Glomerular visceral epithelial cell (primary cell): ENCODE measurements at regions not wholly inside any gene's neighbourhood (a gene's known extent, or its start where the extent isn't known, plus 50 kb on each side); places are given as distances from the start of the nearest gene placed in this dataset.
A peak's percentile ranks its signal among the peaks of the same experiment; 100 is the strongest.

Experiments
- DNase-seq: peaks from one replicate; pipeline ENCODE4 v3.0.0-alpha.2; 2016; ENCODE audit errors: extremely low spot score

GRCh38 chr5:93275376-93275775 is 305.6 kb downstream of the NR2F1-AS1 start:
- DNase-seq: no peak

GRCh38 chr5:93274291-93274690 is 306.7 kb downstream of the NR2F1-AS1 start:
- DNase-seq: peak; percentile 67

GRCh38 chr5:93273176-93273575 is 307.8 kb downstream of the NR2F1-AS1 start:
- peak; percentile 73 for DNase-seq

GRCh38 chr5:93272108-93272507 is 308.9 kb downstream of the NR2F1-AS1 start:
- no peak for DNase-seq

GRCh38 chr5:93267736-93268135 is 313.3 kb downstream of the NR2F1-AS1 start:
- no peak for DNase-seq

GRCh38 chr5:93267276-93267675 is 313.7 kb downstream of the NR2F1-AS1 start:
- no peak for DNase-seq

- peak; percentile 20 for DNase-seq
Measured at GRCh38 chr5:93257616-93258015, 323.4 kb downstream of the NR2F1-AS1 start.

- no peak for DNase-seq
Measured at GRCh38 chr5:93255796-93256195, 325.2 kb downstream of the NR2F1-AS1 start.

- DNase-seq: no peak
Measured at GRCh38 chr5:93252165-93252564, 328.9 kb downstream of the NR2F1-AS1 start.

GRCh38 chr5:93251347-93251746 is 329.7 kb downstream of the NR2F1-AS1 start:
- DNase-seq: no peak

- DNase-seq: no peak
Measured at GRCh38 chr5:93250424-93250823, 330.6 kb downstream of the NR2F1-AS1 start.

GRCh38 chr5:93249651-93250289 is 331.2 kb downstream of the NR2F1-AS1 start:
- peak; percentile 64 for DNase-seq

- DNase-seq: no peak
Measured at GRCh38 chr5:93247105-93247504, 333.9 kb downstream of the NR2F1-AS1 start.

- DNase-seq: no peak
Measured at GRCh38 chr5:93246090-93246855, 334.7 kb downstream of the NR2F1-AS1 start.

GRCh38 chr5:93245226-93245625 is 335.8 kb downstream of the NR2F1-AS1 start:
- no peak for DNase-seq

GRCh38 chr5:93243481-93243880 is 337.5 kb downstream of the NR2F1-AS1 start:
- no peak for DNase-seq

- no peak for DNase-seq
Measured at GRCh38 chr5:93240228-93240834, 340.7 kb downstream of the NR2F1-AS1 start.

GRCh38 chr5:93236807-93237421 is 344.1 kb downstream of the NR2F1-AS1 start:
- DNase-seq: no peak

GRCh38 chr5:93235761-93236160 is 345.3 kb downstream of the NR2F1-AS1 start:
- no peak for DNase-seq

- no peak for DNase-seq
Measured at GRCh38 chr5:93226202-93226735, 354.8 kb downstream of the NR2F1-AS1 start.

GRCh38 chr5:93225748-93226147 is 355.3 kb downstream of the NR2F1-AS1 start:
- DNase-seq: no peak

- no peak for DNase-seq
Measured at GRCh38 chr5:93224624-93225023, 356.4 kb downstream of the NR2F1-AS1 start.
